AG20443 (cell line): ENCODE measurements at regions not wholly inside any gene's neighbourhood (a gene's known extent, or its start where the extent isn't known, plus 50 kb on each side); places are given as distances from the start of the nearest gene placed in this dataset.
"Not testable (repeated sequence)": the region's sequence is repeated elsewhere in the genome, so short reads cannot be mapped to it uniquely, and the experiment has no call there.

Experiments used
- DNase-seq: peaks from one replicate; pipeline ENCODE4 v3.0.0; 2012; ENCODE audit warnings: low spot score, mixed read lengths

DNA sequence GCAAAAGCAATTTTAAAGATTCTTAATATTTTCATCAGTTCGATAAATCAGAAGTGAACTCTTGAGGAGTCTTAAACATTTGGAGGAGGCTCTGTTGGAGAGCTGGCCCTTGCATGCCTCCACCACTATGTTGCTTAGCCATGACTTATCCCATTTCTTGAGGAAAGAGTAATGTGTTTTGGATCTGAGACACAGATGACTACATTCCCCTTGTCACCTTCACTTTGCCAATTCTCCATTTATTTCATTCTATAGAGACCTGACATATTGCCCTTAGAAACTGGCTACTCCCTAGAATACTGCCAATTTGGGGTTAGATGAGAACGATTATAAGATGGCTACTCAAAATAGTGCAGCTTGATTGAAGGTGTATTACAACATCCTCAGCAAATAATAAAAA is 157.4 kb upstream of the TMEM260 start:
- DNase-seq: no peak

DNA sequence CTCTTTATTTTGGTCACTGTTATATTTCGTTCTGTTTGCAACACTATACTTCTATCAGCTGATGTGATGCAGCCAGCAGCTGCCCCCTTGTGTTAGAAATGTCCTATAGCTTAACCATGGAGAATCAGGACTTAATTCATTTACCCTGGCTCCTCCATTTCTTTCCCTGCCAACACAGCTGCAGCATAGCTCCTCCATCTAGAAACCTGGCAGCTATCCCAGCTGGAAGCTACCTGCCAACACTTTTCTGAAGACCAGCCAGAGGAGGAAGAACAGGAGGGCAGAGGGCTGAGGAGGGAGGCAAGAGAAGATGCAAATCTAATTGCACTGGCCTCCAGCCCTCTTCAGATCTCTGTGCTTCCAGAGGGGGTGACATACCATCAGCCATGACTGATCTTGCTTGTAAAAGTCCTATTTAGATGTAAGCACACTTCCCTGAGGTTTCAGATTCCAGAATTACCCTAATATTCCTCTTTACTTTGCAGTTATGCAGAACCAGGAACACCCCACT is 156.8 kb upstream of the TMEM260 start:
- peak; percentile 83 for DNase-seq

DNA sequence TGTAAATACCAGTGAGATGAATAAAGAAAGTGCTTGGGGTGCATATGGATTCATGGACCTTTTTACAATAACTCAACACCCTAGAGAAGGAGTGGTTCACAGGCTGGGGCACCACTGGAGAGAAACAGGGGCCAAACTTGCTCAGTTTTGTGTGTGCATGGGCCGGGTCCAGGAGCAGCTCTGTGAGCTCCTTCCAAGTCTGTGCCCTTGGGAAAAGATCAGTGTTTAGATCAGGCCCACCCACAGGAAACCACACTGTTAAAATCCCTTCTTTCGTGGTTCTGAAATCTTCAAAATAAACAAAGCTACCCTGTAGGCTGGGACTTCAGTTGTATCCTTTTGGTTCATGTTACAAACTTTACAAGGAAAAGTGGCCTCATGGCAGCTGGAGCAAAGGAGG is 156.1 kb upstream of the TMEM260 start:
- no peak for DNase-seq

DNA sequence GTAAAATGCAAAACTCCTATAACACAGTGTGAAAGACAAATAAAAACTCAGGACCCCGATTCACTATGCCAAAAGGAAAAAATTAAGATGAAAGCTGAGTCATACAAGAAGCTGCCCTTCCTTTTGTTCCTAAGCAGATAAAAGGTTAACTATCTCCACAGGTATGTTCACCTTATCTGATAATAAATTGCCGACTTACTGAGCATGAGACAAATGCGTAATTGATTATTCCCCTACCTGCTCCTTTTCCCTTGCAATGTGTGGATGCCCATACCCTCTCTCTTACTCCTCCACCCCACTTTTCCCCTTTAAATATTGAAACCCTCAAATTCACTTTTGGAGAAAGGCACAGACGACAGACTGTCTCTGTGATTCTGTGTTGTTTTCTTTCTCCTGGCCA is 148.6 kb upstream of the TMEM260 start:
- no peak for DNase-seq

DNA sequence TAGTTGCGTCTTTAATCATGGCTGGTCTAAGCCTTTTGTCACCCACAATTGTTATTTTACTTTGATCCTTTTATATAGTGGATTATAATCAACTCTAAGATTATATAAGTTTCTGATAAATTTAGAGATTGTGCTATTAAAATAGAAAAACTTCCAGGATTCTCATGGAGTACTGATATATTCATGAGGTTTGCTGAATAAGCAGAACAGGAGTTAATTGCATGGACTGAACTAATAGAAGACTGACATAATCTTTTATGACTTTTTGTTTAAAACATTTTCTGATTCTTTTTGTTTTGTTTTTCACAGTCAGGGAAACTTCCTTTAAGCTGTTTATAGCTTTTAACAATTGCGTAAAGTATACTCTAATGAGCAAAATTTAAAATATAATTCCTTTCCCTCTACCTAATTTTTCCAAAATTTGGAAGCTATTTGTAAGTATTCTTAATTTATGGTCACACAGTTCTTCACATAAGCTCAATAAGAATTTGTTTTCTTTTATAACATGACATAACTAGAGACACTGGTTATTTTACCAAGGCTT is 129.9 kb upstream of the TMEM260 start:
- no peak for DNase-seq

DNA sequence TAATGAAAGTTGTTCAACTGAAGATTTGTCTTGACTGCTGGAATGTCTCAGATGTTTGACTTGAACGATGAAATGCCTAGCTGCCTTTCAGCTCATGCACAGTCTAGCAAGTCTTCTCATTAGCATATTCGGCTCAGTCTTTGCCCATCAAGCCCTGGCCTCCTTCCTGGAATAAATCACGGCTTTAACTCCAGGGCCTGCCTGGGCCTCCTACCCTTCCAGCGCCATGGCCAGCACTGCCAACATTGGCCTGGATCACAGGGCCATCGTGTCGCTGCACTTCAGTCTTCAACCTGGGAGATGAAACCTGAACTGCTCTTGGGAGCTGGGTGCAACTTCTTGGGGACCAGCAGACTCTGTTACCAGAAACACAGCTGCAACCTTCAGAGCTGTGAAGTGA is 126.7 kb upstream of the TMEM260 start:
- no peak for DNase-seq

DNA sequence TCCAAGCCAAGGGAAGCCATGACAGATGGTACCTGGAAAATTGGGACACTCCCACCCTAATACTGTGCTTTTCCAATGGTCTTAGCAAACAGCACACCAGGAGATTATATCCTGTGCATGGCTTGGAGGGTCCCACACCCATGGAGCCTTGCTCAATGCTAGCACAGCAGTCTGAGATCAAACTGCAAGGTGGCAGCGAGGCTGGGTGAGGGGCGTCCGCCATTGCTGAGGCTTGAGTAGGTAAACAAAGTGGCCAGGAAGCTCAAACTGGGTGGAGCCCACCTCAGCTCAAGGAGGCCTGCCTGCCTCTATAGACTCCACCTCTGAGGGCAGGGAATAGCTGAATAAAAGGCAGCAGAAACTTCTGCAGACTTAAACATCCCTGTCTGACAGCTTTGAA is 124.9 kb upstream of the TMEM260 start:
- DNase-seq: not testable (repeated sequence)

DNA sequence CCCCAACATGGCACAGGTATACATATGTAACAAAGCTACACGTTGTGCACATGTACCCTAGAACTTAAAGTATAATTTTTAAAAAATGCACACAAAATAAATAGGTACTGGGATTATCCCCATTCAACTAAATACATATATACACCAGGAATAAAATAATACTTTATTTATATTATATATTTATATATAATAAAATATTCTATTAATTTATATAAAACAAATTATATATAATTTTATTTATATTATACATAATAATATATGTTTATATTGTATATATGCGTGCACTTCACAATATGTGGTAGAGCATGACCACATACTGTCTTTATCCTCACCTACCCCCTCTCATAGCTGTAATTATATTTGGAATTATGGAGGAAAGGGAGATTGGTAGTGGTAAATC is 119.1 kb upstream of the TMEM260 start:
- no peak for DNase-seq

DNA sequence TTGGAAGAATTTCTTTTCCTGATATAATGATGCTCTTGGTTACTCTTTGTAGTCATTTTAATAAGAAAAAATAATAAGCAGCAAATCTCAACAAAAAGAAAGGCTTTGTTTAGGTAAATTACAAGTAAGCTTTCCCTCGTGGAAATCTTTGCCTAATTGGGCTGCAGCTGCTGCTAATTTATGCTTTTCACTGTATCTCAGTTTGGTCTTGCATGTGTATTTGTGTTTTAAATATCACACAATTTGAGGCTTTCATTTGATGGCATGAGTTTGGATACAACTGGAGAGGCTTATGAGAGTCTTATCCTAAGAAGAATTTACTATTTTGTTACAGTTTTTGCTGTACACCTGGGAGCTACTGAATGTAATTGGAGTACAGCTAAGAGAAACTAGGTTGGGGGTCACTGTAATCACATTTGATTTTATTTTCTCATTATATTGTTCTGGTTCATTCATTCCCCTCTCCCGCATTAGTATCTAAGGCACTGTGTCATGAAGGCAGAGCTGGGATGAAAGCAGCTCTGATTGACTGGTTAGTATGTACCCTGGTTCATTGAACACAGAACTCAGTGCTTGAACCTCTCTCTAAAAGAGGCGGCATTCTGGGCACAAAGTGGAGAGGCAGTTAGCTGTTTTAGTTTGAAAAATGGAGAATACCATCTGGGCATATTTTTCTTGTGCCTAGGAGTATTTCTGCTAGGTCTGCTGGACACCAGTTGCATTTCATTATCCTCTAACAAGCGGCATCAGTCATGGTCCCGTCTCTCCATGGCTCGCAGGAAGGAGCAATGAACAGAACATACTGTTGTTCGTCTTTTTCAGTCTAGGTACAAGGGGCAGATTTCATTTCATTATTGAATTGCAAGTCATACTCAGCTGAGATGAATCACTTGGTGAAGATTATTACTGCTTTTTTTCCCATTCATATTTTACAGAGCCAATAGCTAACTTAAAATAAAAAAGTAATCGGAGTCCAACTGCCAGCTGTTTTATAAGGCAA is 118.0 kb upstream of the TMEM260 start:
- no peak for DNase-seq

DNA sequence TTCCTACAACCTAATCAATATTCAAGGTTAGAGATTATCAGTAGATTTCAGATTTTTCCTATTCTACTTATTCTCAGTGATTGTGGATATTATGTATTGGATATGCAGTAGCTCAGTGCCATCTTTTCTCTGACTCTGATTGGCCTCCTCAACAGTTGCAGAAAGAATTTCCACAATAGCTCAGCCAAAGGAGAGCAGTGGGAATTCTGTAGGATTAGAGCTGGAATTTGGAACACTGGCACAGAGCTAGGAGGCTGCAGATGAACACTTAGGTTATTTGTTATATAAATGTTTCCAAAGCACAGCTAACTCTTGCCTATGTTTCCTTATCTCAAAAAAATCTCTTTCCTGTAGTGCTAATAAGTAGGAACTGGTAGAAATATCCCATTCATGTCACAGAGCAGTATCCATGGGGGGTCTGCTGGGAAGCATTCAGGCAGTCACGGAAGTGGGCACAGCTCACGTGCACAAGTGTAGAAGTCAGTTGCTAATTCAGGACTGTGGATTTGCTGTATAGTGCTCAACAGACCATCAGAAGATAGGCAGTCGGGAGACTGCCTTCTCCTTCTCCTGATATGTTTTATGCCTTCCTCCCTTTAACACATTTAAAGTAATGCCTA is 116.2 kb upstream of the TMEM260 start:
- DNase-seq: no peak

DNA sequence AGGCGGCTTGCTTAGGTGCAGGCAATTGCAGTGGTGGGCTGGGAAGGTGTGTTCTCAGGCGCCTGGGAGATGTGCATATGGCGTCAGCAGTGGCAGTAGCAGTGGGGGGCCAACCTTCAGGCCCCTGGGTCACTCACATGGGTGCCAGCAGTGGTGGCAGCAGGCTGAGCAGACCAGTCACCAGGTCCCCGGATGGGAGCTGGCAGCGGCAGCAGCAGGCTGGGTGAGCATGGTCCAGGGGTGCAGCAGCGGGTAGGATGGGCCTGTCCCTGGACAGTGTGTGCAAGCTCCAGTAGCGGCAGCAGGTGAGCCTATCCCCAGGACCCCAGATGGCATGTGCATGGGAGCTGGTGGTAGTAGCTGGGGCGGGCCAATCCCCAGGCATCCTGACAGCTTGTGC is 108.5 kb upstream of the TMEM260 start:
- DNase-seq: no peak

DNA sequence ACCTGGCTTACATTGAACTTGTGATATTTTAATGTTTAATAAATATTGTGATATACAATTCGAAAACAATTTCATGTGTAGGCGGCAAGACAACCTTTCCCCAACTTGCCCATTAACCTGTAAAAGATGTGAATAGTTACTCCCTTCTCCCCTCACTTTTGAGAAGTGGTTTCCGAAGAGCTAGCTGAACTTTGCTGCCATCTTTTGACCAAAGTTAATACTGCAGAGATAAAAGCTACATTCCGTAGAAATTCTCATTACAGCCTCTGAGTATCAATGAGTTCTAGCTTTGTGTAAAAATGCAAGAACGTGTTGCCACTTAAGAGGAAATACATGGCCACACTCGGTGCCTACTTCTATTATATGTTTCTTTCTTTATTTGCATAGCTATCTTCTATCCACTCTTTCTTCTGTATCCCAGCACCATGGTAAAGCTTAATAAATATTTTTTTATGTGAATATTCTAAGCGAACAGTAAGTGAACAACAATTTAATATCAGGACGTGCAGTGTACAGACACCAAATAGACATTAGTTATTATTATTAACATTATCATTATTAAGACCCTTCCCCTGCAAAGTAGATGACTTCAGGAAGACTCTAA is 105.1 kb upstream of the TMEM260 start:
- DNase-seq: peak; percentile 45

DNA sequence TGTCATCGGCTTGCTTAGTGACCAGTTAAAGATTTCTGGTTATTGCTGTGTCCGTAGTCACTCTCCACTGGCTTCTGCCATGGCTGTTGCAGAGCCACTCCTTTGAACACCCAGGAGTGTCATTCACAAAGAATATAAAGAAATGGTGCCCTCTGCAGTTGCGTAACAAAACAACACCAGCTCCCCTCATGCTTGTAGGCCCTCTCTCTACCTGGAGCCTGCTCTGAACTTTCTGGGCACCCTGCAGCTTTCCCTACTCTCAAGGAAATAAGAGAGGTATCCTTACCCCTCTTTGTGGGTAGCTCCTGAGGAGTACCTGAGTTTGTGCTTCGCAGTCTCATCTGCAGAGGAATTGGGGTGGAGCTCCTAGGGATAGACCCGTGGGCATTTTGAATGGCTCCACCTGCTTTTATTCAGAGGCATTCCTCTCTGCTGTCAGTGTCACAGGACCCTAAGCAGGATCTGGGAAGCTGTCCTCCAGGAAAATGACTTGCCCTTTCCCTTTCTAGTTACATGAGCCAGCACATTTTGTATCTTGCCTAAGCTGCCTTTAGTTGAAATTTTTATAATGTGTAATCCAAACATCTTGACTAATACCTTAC is 97.2 kb upstream of the TMEM260 start:
- DNase-seq: no peak

DNA sequence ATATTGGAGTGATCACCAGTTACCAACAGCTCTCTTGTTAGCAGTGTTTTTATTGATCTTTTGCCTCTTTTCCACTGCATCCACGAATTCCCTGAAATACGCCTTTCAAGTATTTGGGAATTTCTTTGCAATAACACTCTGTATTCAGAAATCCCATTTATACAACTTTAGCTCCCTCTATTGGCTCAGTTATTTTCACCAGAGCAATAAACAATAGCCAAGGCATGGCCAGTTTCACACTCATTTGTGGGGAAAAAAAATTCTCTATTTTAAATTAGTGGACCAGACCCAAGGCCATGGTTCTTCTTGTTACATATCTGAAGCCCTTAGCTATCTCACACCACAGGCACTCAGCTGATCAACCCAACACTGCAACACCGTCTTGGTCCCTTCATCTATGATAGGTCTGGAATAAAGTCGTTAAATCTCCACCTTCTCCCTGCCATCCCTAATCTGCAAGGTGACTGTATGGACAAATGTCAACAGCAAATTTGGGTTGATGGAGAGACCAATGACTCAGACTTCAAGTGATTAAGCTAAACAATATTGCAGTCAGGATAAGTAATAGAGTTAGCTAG is 92.4 kb upstream of the TMEM260 start:
- no peak for DNase-seq

DNA sequence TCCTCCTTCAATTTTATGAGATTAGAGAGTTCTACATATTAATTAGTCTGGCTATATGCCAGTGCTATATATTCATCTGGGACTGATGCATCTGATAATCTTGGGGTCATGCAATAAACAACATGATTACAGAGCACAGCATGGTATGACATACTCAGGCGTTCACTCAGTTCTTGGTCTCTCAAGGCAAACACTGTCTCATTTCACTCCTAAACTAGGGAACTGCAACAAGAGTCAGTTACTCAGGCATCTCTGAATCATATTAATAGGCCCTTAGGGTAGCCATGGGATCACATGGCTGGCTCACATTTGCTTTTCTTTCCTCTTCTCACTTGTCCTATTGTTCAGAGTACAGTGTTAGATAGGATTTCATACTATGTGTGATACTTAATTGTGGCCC is 91.8 kb upstream of the TMEM260 start:
- DNase-seq: peak; percentile 29

DNA sequence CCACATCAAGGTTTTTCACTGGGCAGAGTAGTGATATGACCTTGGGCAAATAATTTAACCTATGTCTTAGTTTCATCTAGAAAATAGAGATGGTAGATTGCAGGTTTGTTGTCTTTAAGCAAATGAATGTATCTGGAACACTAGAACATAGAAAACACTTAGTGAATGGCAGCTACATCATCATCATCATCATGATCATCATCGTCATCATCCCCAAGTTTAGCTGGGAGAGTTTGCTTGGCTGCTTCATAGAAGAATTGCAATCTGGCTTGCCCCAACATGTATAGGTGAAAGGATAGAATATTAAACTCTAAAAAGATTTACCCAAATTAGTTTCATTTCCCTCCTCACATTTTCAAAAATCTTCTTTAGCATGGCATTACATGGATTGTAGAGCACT is 91.3 kb upstream of the TMEM260 start:
- no peak for DNase-seq

DNA sequence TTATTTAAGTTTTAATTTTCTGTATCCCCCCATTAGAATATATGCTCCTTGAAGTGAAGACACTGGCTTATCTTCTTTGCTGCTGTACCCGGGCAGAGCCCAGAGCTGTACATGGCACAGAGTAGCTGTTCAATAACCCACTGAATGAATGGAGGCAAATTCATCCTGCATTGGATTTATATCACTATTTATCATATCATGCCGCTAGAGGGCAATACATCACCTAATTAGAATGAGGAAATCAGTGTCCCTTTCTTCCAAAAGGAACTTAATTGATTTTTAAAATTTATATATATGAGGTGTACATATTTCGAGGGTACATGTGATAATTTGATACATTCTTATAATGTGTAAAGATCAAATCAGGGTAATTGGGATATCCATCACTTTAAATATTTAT is 89.2 kb upstream of the TMEM260 start:
- peak; percentile 23 for DNase-seq

DNA sequence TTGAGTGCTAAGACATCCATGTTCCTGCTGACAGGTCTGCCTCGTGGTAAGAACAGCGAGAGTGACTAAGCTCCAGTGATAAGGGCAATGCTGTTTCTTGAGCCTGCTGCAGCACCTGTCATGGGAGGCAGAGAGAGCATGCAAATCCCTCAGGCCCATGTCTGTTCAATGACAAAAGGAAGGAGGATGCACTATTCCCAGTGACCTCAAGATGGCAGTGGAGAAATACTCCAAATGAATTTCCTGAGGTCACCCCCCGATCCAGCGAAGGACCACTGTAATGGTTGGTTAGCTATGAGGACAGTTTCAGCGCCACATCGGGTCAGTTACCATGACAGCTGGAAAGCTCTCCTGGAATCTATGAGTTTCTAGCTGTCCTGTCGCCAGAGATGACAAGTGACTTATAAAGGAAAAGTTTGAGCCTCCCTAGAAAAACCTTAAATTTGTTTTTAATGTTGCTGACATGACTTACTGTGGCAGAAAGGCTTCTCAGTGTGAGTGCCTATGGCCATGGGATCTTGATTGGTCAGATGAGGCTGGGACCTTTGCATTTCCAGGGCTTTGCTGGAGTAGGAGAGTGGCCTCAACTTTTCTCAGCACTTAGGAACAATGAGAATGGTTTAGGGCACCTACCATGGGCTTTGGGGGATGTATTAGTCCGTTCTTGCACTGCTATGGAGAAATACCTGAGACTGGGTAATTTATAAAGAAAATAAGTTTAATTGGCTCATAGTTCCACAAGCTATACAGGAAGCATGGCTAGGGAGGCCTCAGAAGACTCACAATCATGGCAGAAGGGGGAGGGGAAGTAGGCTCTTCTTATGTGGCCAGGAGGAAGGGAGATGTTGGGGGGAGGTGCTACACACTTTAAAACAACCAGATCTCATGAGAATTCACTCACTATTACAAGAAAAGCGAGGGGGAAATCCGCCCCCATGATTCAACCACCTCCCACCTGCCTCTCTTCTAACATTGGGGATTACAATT is 88.0 kb upstream of the TMEM260 start:
- DNase-seq: peak; percentile 50

DNA sequence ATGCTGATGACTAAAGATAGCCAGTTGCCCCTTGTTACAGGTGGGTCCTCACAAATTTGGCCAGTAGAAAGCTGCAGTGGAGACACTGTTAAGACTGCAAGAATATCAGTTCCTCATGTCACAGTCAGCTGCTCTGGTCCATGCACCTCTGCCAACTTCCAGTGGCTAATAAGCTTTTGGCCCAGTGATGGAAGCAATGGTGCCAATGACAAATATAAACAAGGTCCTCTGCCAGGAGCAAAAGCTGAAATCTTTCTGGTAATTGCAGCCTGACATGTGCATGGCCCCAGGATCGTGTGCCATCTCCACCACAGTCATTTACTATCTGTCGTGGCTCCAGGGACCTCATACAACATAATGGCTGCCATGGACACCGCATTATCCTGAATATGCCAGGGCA is 85.4 kb upstream of the TMEM260 start:
- DNase-seq: no peak

DNA sequence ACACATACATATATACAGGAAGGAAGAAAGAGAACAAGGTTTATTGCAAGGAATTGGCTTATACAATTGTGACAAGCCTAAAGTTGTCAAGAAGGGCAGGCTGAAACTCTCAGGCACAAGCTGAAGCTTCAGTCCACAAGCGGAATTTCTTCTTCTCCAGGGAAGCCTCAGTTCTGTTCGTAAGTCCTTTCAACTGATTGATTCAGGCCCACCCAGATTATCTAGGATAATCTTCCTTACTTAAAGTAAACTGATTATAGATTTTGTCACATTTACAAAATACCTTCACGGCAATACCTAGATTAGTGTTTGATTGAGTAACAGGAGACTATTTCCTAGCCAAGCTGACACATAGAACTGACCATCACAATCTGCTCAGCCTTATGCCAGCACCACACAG is 81.5 kb upstream of the TMEM260 start:
- DNase-seq: no peak
